ENCODE measurements at regions not wholly inside any gene's neighbourhood (a gene's known extent, or its start where the extent isn't known, plus 50 kb on each side); places are given as distances from the start of the nearest gene placed in this dataset.

DNA sequence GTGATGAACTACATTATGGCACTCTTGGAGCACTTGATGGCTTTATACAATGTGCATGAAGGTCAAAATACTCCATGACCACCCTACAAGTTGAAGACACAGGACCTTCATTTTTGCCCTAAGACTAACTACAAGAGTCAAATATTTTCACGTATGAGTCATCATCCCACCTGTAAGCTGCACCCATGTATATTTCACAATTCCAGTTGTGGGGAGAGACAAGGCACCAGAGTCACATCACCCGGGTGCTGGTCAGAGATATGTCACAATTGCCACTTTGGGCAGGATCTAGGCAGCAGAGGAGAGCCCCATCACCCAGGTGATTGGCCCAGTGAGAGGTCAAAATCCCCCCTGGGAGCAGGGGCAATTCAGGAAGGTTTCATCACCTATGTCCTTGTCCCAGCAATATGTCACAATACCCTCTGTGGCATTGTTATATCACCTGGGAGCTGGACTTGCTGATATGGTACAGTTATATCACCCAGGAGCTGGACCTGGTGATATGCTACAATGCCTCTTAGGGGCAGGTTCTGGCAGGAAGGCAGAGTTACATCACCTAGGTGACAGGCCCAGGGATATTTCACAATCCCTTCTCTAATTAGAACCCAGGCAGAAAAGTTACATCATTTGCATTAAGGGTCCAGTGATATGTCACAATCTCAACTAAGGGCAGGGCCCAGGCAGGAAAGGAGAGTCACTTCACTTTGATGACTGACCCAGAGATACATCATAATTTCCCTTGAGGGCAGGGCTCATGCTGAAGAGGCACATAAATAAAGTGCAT lies 1839.2 kb downstream of the TP53TG3F start:
- no peak overlapping the region for H3K4me3 ChIP-seq
- H3K4me1 ChIP-seq: no peaks in the 10 kb centered on the region
- peaks cover 0 to 72% (median 30%) of the 10 kb centered on the region in 8 donors for H3K9me3 ChIP-seq
- H3K27ac ChIP-seq: no peak overlapping the region
- H3K27me3 ChIP-seq (replicated peaks in 1 of 7): no peaks in the 10 kb centered on the region
- 55 to 78% (median 60%) methylated on average over 2 of the region's 2 CpGs for WGBS, 5 donors
- no peak for TF ChIP-seq POLR2A (IDR thresholded peaks at IDR 0.05)
- no peak for TF ChIP-seq POLR2AphosphoS5 (IDR thresholded peaks at IDR 0.05)
- TF ChIP-seq CTCF (IDR thresholded peaks at IDR 0.05 in 8 of 11, conservative IDR thresholded peaks at IDR 0.05 in 3 of 11): no peak
- DNase-seq: no peak
- intact Hi-C loops (cut with DNase I; ENCODE audit: low total_unique reads): no loop called here
- H3K36me3 ChIP-seq: no peaks in the 10 kb centered on the region

DNA sequence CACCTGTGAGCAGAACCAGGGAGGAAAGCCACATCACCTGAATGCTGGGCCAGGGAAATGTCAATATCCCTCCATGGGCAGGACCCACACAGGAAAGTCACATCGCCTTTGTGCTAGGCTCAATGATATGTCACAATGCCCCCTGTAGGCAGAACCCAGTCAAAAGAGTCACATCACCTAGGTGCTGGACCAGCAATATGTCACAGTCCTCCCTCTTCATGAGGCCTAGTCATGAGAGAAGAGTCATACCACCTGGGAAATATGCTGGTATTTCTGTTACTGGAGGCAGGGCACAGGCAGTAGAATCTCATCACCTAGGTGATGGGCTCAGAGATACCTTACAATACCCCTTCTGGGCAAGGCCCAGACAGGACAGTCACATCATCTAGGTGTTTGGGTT lies 1843.4 kb downstream of the TP53TG3F start:
- no peaks in the 10 kb centered on the region for H3K36me3 ChIP-seq
- no peaks in the 10 kb centered on the region for H3K27me3 ChIP-seq (replicated peaks in 1 of 7)
- no peak for DNase-seq
- intact Hi-C loops (cut with DNase I; ENCODE audit: low total_unique reads): no loop called here
- peaks cover 0 to 75% (median 22%) of the 10 kb centered on the region in 8 donors for H3K9me3 ChIP-seq
- no peak overlapping the region for H3K4me3 ChIP-seq
- WGBS, 5 donors: 20 to 47% (median 36%) methylated on average over 1 of the region's 1 CpG; no CpG with 5 or more reads in 1 of the 5 donors
- H3K4me1 ChIP-seq: no peaks in the 10 kb centered on the region
- H3K27ac ChIP-seq: no peak overlapping the region
- TF ChIP-seq CTCF (IDR thresholded peaks at IDR 0.05 in 8 of 11, conservative IDR thresholded peaks at IDR 0.05 in 3 of 11) (no peak), POLR2AphosphoS5 (IDR thresholded peaks at IDR 0.05) (no peak), POLR2A (IDR thresholded peaks at IDR 0.05) (no peak)

DNA sequence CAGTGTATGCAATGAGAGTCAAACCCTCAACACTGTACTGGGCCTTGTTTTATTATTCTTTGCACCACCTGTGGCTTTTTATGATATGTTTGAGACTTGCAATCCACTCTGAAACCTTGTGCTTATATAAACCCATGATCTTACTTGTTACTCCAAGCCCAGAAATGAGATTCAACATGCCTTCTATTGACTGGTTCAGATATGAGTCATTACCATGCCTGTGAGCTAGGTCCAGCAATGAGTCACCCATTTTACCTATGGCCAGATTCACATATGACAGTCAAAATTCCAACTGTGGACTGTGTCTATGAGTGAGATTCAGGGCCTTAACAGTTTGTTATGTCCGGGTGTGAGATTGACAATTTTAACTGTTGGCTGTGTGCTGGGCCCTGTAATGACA lies 1846.1 kb downstream of the TP53TG3F start:
- TF ChIP-seq POLR2A (IDR thresholded peaks at IDR 0.05): no peak
- TF ChIP-seq CTCF (IDR thresholded peaks at IDR 0.05 in 8 of 11, conservative IDR thresholded peaks at IDR 0.05 in 3 of 11): no peak
- TF ChIP-seq POLR2AphosphoS5 (IDR thresholded peaks at IDR 0.05): no peak
- WGBS, 5 donors: 44 to 69% (median 59%) methylated on average over 1 of the region's 1 CpG
- intact Hi-C loops (cut with DNase I; ENCODE audit: low total_unique reads): no loop called here
- Histone ChIP-seq H3K27me3 (replicated peaks in 1 of 7) (no peaks in the 10 kb centered on the region), H3K27ac (no peak overlapping the region), H3K4me1 (no peaks in the 10 kb centered on the region), H3K36me3 (no peaks in the 10 kb centered on the region), H3K9me3 (peaks cover 0 to 83% (median 27%) of the 10 kb centered on the region in 8 donors), H3K4me3 (no peak overlapping the region)
- DNase-seq: no peak

DNA sequence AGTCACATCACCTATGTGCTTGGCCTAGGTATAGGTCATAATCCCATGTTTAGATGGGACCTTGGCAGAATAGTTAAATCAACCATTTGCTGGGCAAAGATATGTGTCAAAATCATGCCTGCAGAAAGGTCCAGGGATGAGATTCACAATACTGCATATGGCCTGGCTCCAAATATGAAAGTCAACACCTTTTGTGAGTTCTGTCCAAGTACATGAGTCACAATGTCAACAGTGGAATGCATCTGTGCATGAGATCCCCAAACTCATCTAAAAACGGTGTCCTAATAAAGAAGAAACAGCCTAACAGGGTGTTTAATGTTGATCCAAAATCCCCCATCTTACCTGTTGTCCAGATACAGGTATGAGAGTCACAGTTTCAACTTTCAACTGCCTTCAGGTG lies 1847.5 kb downstream of the TP53TG3F start:
- Histone ChIP-seq H3K36me3 (no peaks in the 10 kb centered on the region), H3K4me3 (no peak overlapping the region), H3K9me3 (peaks cover 0 to 93% (median 40%) of the 10 kb centered on the region in 8 donors), H3K27ac (no peak overlapping the region), H3K4me1 (no peaks in the 10 kb centered on the region), H3K27me3 (replicated peaks in 1 of 7) (no peaks in the 10 kb centered on the region)
- intact Hi-C loops (cut with DNase I; ENCODE audit: low total_unique reads): no loop called here
- DNase-seq: no peak
- 5 to 9% (median 6%) methylated on average over 1 of the region's 1 CpG for WGBS, 5 donors
- TF ChIP-seq POLR2AphosphoS5 (IDR thresholded peaks at IDR 0.05): no peak
- no peak for TF ChIP-seq CTCF (IDR thresholded peaks at IDR 0.05 in 8 of 11, conservative IDR thresholded peaks at IDR 0.05 in 3 of 11)
- TF ChIP-seq POLR2A (IDR thresholded peaks at IDR 0.05): no peak
